GM19463 (cell line): ENCODE measurements at regions not wholly inside any gene's neighbourhood (a gene's known extent, or its start where the extent isn't known, plus 50 kb on each side); places are given as distances from the start of the nearest gene placed in this dataset.

Experiments used
- ATAC-seq: cut with Tn5 transposase; IDR thresholded peaks from one replicate; pipeline ENCODE4 v1.9.1; 2021; ENCODE audit warnings: mild to moderate bottlenecking, moderate library complexity; ENCODE audit not compliant: unreplicated experiment

- no peak for ATAC-seq
These were observed 141.5 kb downstream of the VEGFA start for GRCh38 chr6:43911354-43912115.

- no peak for ATAC-seq
These were observed 140.8 kb downstream of the VEGFA start for GRCh38 chr6:43910638-43911353.

- no peak for ATAC-seq
These were observed 140.2 kb downstream of the VEGFA start for GRCh38 chr6:43910149-43910637.

GRCh38 chr6:43909474-43910148 is 139.6 kb downstream of the VEGFA start:
- ATAC-seq: no peak

- no peak for ATAC-seq
These were observed 137.9 kb downstream of the VEGFA start for GRCh38 chr6:43907789-43908472.

- ATAC-seq: no peak
These were observed 137.3 kb downstream of the VEGFA start for GRCh38 chr6:43907312-43907711.

- ATAC-seq: no peak
These were observed 134.5 kb downstream of the VEGFA start for GRCh38 chr6:43904311-43905123.

- no peak for ATAC-seq
These were observed 133.8 kb downstream of the VEGFA start for GRCh38 chr6:43903739-43904290.

- no peak for ATAC-seq
These were observed 131.8 kb downstream of the VEGFA start for GRCh38 chr6:43901733-43902230.

- no peak for ATAC-seq
These were observed 131.1 kb downstream of the VEGFA start for GRCh38 chr6:43900916-43901732.

GRCh38 chr6:43900560-43900915 is 130.5 kb downstream of the VEGFA start:
- no peak for ATAC-seq

- ATAC-seq: no peak
These were observed 129.8 kb downstream of the VEGFA start for GRCh38 chr6:43899830-43900229.

- no peak for ATAC-seq
These were observed 128.5 kb downstream of the VEGFA start for GRCh38 chr6:43898358-43899131.

GRCh38 chr6:43897571-43898302 is 127.7 kb downstream of the VEGFA start:
- ATAC-seq: no peak

GRCh38 chr6:43896329-43897255 is 126.6 kb downstream of the VEGFA start:
- ATAC-seq: no peak

- no peak for ATAC-seq
These were observed 125.8 kb downstream of the VEGFA start for GRCh38 chr6:43895656-43896328.
